ENCODE measurements at regions not wholly inside any gene's neighbourhood (a gene's known extent, or its start where the extent isn't known, plus 50 kb on each side); places are given as distances from the start of the nearest gene placed in this dataset.

- ChIA-PET POLR2A (no interaction called here), CTCF (no interaction called here)
- TF ChIP-seq, protein P1, sequence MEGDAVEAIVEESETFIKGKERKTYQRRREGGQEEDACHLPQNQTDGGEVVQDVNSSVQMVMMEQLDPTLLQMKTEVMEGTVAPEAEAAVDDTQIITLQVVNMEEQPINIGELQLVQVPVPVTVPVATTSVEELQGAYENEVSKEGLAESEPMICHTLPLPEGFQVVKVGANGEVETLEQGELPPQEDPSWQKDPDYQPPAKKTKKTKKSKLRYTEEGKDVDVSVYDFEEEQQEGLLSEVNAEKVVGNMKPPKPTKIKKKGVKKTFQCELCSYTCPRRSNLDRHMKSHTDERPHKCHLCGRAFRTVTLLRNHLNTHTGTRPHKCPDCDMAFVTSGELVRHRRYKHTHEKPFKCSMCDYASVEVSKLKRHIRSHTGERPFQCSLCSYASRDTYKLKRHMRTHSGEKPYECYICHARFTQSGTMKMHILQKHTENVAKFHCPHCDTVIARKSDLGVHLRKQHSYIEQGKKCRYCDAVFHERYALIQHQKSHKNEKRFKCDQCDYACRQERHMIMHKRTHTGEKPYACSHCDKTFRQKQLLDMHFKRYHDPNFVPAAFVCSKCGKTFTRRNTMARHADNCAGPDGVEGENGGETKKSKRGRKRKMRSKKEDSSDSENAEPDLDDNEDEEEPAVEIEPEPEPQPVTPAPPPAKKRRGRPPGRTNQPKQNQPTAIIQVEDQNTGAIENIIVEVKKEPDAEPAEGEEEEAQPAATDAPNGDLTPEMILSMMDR (IDR thresholded peaks at IDR 0.05; ENCODE audit: control extremely low read depth, extremely low read depth, low read depth, missing control alignments): no peak
- no peak for DNase-seq (ENCODE audit: extremely low spot score)
Measured at GRCh38 chr18:62665188-62665587, 50.2 kb upstream of the PHLPP1 start.

Data from GM10248 (cell line).